MCF 10A (cell line): ENCODE measurements at regions not wholly inside any gene's neighbourhood (a gene's known extent, or its start where the extent isn't known, plus 50 kb on each side); places are given as distances from the start of the nearest gene placed in this dataset.

Source experiments
- BruUV-seq: library from RNA; stranded (reverse); fragments of 400-500 nt; replicated peaks from 2 replicates; lab custom pipeline; 2021; lab: Mats Ljungman, UMichigan
- CTCF ChIA-PET: fragments of 300-600 bp; sonication (Branson Sonifier 250); formaldehyde crosslinking; extraction: SDS; loops from one replicate; lab custom pipeline; 2021; ENCODE audit warnings: antibody characterized with exemption, inconsistent platforms; lab: Yijun Ruan, JAX
- POLR2A ChIA-PET: fragments of 300-600, 350-650 bp; sonication (Branson Sonifier 250); formaldehyde crosslinking; extraction: SDS; loops from one replicate; lab custom pipeline; 2020; ENCODE audit warnings: antibody characterized with exemption, inconsistent platforms; lab: Yijun Ruan, JAX
- DNase-seq: peaks from one replicate; pipeline ENCODE4 v3.0.0-alpha.2; 2018; ENCODE audit not compliant: unreplicated experiment
- H3K27ac Mint-ChIP-seq: one replicate; pipeline ENCODE4 v1.8.0; 2022; ENCODE audit warnings: mild to moderate bottlenecking, low read depth, mixed read lengths; ENCODE audit not compliant: unreplicated experiment
- H3K27me3 Mint-ChIP-seq: one replicate; pipeline ENCODE4 v1.8.0; 2022; ENCODE audit warnings: mixed read lengths; ENCODE audit not compliant: insufficient read depth, unreplicated experiment
- H3K36me3 Mint-ChIP-seq: one replicate; pipeline ENCODE4 v1.8.0; 2022; ENCODE audit warnings: mild to moderate bottlenecking, moderate library complexity, mixed read lengths; ENCODE audit not compliant: insufficient read depth, unreplicated experiment
- H3K4me1 Mint-ChIP-seq: one replicate; pipeline ENCODE4 v1.8.0; 2022; ENCODE audit warnings: mixed read lengths; ENCODE audit not compliant: insufficient read depth, unreplicated experiment
- H3K4me3 Mint-ChIP-seq: one replicate; pipeline ENCODE4 v1.8.0; 2022; ENCODE audit warnings: mild to moderate bottlenecking, moderate library complexity, mixed read lengths; ENCODE audit not compliant: unreplicated experiment
- H3K9me3 Mint-ChIP-seq: one replicate; pipeline ENCODE4 v1.8.0; 2022; ENCODE audit warnings: mixed read lengths; ENCODE audit not compliant: unreplicated experiment
- CTCF ChIP-seq: fragments of 200-600 bp; IDR thresholded peaks from one replicate; pipeline ENCODE4 v1.8.0; 2022; ENCODE audit warnings: antibody characterized with exemption, mild to moderate bottlenecking; ENCODE audit not compliant: unreplicated experiment
- intact Hi-C: fragments of 100-400 bp; cut with micrococcal nuclease; formaldehyde crosslinking; loops from 2 replicates; pipeline ENCODE4 v1.14.1; 2022

- Mint-ChIP-seq H3K27ac (no peak overlapping the region), H3K9me3 (no peaks in the 10 kb centered on the region), H3K27me3 (no peaks in the 10 kb centered on the region), H3K4me3 (no peak overlapping the region), H3K4me1 (no peaks in the 10 kb centered on the region), H3K36me3 (no peaks in the 10 kb centered on the region)
- CTCF ChIA-PET = no interaction called here
- POLR2A ChIA-PET = interaction anchor here (0.9 kb wide), 1 partner anchor 9 kb away, joined by 3 read pairs; no protein-coding TSS in a partner anchor
- DNase-seq = no peak
- intact Hi-C loops = no loop called here
- BruUV-seq = no TSS peak
- TF ChIP-seq CTCF = no peak
These were observed 50.8 kb upstream of the NPFFR2 start for GRCh38 chr4:71980976-71981375.
